HG02759 (cell line): ENCODE measurements at regions not wholly inside any gene's neighbourhood (a gene's known extent, or its start where the extent isn't known, plus 50 kb on each side); places are given as distances from the start of the nearest gene placed in this dataset.
"Not testable (repeated sequence)": the region's sequence is repeated elsewhere in the genome, so short reads cannot be mapped to it uniquely, and the experiment has no call there.

ENCODE experiments used
- ATAC-seq: cut with Tn5 transposase; IDR thresholded peaks from one replicate; pipeline ENCODE4 v1.9.1; 2021; ENCODE audit warnings: mild to moderate bottlenecking, moderate library complexity; ENCODE audit not compliant: unreplicated experiment

- ATAC-seq: no peak
Observed at GRCh38 chr4:26233350-26233749, 87.5 kb upstream of the RBPJ start.

DNA sequence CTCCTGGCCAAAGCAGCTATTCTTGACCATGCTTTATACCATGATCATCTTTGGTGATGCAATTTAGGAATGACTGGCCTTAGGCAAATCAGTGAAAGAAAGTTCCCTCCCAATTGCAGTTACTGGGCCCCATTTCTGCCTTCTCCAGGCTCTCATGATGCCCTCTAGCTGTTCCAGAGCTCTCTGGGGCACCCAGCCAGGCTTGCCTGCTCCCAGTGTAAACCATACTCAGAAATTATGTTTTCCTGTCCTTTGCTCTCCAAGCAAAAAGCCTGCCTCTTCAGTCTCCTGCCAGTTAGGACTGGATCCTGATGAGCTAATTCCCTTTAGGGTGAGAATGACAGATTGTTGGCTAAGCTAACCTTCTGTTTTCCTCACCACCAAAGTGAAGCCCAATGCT, 85.3 kb upstream of the RBPJ start:
- ATAC-seq: no peak

GRCh38 chr4:26237916-26238315, 82.9 kb upstream of the RBPJ start:
- ATAC-seq: no peak

DNA sequence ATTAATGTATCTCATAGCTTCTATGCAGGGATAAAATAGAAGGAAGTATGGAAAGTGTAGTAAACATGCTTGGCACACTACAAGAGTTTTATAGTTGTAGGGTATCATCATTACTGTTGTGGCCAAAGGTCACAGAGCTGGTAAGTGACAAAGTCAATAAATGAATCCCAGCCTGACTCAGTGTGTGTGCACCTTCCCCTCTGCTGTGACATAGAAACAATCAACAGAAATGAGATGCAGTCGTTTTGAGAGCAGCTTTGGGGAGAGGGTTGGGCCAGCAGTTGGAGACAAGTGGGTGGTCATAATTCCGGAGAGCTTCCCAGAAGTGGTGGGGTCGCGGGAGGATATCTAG, 82.4 kb upstream of the RBPJ start:
- ATAC-seq: no peak

DNA sequence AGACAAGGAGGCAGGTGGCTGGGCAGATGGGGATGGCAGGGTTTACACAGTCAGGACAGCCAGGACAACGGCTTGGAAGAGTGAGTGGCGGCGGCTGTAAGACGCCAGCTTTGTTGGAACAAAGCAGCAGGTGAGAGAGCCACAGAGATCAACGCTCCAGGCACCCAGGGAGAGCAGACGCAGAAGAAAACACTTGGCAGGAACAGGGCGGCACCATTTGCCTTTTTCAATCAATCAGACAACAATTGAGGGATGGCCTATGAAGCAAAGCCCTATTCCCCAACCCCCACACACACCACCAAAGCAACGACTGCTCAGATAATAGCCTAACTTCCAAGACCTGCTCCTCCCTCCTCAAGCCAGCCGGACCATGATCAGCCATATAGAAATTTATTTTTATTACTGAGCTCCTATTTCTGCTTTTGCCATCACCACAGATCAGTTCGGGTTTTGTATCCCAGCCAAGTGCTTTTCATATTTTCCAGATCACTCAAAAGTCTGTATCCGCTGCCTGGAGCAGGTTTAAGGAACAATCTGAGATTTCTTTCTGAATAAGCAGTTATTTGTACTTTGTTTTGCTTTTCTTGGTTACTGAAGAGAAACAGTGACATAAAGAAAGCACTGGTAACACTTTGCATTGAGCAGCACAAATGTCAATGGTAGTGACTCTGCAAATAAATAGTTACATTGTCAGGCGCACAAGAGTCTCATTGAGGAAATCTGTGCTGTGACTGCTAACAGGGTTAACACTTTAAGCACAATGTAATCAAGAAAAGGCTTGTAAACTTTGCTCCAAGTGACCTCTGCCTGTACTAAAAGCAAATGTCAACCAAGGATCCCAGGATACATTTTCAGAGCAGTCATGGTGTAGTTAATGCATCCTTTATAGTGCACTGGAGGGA, 81.8 kb upstream of the RBPJ start:
- no peak for ATAC-seq

DNA sequence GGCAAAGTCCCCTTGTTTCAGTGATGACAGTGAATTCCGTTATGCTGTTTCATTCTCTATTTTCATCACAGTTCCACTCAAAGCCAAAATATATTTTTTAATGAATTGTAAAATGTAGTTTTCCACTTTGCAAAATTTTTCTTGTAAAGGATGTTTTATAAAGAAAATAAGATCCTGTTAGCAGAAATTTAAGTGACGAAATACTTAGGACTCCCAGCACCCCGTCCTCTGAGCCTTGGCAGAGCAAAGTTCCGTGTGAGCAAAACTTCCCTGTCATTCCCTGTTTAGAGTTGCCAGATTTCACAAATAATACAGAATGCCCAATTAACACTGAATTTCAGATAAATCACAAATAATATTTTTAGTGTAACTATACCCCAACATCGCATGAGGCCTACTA, 81.0 kb upstream of the RBPJ start:
- no peak for ATAC-seq

DNA sequence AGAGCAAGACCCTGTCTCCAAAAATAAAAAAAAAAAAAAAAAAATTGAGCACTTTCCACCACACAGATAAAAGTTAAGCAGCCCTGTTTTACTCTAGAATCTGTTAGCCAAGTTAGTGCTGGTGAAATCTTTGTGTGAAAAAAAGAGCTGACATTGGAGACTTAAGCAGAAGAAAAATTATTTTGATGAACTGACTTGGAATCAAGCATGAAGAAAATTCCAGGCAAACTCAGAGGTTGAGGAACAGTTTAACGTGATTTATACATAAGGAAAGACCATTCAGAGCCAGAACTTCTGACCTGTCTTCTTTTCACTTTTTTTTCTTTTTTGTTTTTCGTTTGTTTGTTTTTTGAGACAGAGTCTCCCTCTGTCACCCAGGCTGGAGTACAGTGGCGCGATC, 79.6 kb upstream of the RBPJ start:
- ATAC-seq: no peak

- no peak for ATAC-seq
Observed at GRCh38 chr4:26242451-26242850, 78.4 kb upstream of the RBPJ start.

DNA sequence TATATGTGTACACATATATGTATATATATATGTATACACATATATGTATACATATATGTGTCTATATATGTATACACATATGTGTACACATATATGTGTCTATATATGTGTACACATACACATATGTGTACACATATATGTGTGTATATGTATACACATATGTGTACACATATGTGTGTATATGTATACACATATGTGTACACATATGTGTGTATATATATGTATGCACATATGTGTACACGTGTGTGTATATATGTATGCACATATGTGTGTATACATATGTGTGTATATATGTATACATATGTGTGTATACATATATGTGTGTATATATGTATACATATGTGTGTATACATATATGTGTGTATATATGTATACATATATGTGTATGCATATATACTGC, 76.7 kb upstream of the RBPJ start:
- not testable (repeated sequence) for ATAC-seq

- no peak for ATAC-seq
Observed at GRCh38 chr4:26248647-26249046, 72.2 kb upstream of the RBPJ start.

- no peak for ATAC-seq
Observed at GRCh38 chr4:26252349-26253025, 68.3 kb upstream of the RBPJ start.

DNA sequence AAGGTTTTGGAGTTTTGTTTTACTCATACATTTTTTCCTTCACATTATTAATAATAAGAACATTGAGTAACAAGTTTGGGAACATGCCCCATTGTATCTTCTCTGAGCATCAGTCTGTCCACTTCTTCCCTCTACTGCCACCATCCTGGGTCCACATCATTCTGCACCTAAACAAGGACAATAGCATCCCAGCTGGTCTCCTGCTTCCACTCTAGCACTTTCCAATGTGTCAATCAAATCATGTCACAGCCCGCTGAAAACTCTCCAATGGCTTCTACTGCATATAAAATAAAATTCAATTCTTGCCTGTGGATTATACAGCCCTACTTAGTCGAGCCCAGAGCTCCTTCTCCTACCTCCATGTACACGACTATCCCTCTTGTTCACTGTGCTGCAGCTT, 66.8 kb upstream of the RBPJ start:
- no peak for ATAC-seq

DNA sequence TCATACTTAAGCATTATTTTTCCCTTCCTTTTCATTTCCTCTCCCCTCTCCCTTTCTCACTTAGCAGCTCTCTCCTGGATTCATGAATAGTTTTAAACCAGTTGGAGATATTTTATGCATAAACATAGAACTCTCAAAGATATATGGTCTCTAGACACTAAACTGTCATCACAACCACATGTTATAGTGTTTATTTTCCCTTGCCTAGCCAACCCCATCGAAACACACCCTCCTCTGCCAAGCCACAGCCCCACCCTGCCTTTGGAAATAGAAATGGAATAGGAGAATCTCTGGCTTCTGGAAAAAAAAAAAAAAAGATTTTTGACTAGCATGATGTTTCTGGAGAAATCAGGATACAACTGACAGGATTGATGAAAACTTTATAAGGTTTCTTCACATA, 64.8 kb upstream of the RBPJ start:
- ATAC-seq: no peak

GRCh38 chr4:26257444-26257843, 63.4 kb upstream of the RBPJ start:
- ATAC-seq: not testable (repeated sequence)

- no peak for ATAC-seq
Observed at GRCh38 chr4:26257850-26258249, 63.0 kb upstream of the RBPJ start.

GRCh38 chr4:26260571-26260970, 60.2 kb upstream of the RBPJ start:
- no peak for ATAC-seq

- no peak for ATAC-seq
Observed at GRCh38 chr4:26261405-26261804, 59.4 kb upstream of the RBPJ start.

- no peak for ATAC-seq
Observed at GRCh38 chr4:26263165-26263564, 57.6 kb upstream of the RBPJ start.

- no peak for ATAC-seq
Observed at GRCh38 chr4:26264109-26264508, 56.7 kb upstream of the RBPJ start.

- ATAC-seq: no peak
Observed at GRCh38 chr4:26267087-26267486, 53.7 kb upstream of the RBPJ start.

GRCh38 chr4:26268246-26268645, 52.6 kb upstream of the RBPJ start:
- no peak for ATAC-seq

DNA sequence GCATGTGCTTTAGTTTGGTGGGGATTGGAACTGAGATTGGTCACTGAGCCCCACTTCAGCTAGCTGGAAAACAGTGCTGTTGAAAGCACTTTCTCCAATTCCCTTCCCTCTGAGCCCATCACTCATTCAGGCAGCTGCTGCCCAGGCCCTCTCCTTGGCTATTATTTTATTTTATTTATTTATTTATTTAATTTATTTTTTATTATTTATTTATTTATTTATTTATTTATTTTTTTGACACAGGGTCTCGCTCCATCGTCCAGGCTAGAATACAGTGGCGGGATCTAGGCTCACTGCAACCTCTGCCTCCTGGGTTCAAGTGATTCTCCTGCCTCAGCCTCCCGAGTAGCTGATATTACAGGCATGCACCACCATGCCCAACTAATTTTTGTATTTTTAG, 51.8 kb upstream of the RBPJ start:
- ATAC-seq: no peak
